Kidney glomerular epithelial cell (primary cell): ENCODE measurements at regions not wholly inside any gene's neighbourhood (a gene's known extent, or its start where the extent isn't known, plus 50 kb on each side); places are given as distances from the start of the nearest gene placed in this dataset.
"Not testable (repeated sequence)": the region's sequence is repeated elsewhere in the genome, so short reads cannot be mapped to it uniquely, and the experiment has no call there.

Experiments
- DNase-seq: peaks from one replicate; lab custom pipeline; 2025; lab: John Stamatoyannopoulos, UW

GRCh38 chr11:11004069-11004468 lies 146.2 kb upstream of the ZBED5 start:
- DNase-seq = no peak

GRCh38 chr11:11003226-11003625 lies 145.4 kb upstream of the ZBED5 start:
- no peak for DNase-seq

- no peak for DNase-seq
Measured at GRCh38 chr11:11000579-11001283, 142.9 kb upstream of the ZBED5 start.

- DNase-seq = no peak
Measured at GRCh38 chr11:10998674-10999073, 140.8 kb upstream of the ZBED5 start.

GRCh38 chr11:10996678-10997077 lies 138.8 kb upstream of the ZBED5 start:
- no peak for DNase-seq

- no peak for DNase-seq
Measured at GRCh38 chr11:10993640-10994039, 135.8 kb upstream of the ZBED5 start.

- DNase-seq = no peak
Measured at GRCh38 chr11:10993186-10993585, 135.3 kb upstream of the ZBED5 start.

- DNase-seq = no peak
Measured at GRCh38 chr11:10991393-10991792, 133.5 kb upstream of the ZBED5 start.

- peak; percentile 77 for DNase-seq
Measured at GRCh38 chr11:10990637-10991193, 132.9 kb upstream of the ZBED5 start.

GRCh38 chr11:10990160-10990559 lies 132.3 kb upstream of the ZBED5 start:
- DNase-seq = no peak

- DNase-seq = no peak
Measured at GRCh38 chr11:10986006-10986405, 128.2 kb upstream of the ZBED5 start.

GRCh38 chr11:10984742-10985141 lies 126.9 kb upstream of the ZBED5 start:
- no peak for DNase-seq

- DNase-seq = no peak
Measured at GRCh38 chr11:10984250-10984649, 126.4 kb upstream of the ZBED5 start.

GRCh38 chr11:10982704-10983510 lies 125.1 kb upstream of the ZBED5 start:
- peak; percentile 9 for DNase-seq

GRCh38 chr11:10979529-10979928 lies 121.7 kb upstream of the ZBED5 start:
- no peak for DNase-seq

GRCh38 chr11:10978198-10978597 lies 120.3 kb upstream of the ZBED5 start:
- no peak for DNase-seq

- no peak for DNase-seq
Measured at GRCh38 chr11:10975287-10975721, 117.5 kb upstream of the ZBED5 start.

- DNase-seq = no peak
Measured at GRCh38 chr11:10973416-10973815, 115.6 kb upstream of the ZBED5 start.

- DNase-seq = no peak
Measured at GRCh38 chr11:10970926-10971325, 113.1 kb upstream of the ZBED5 start.

- no peak for DNase-seq
Measured at GRCh38 chr11:10969387-10969786, 111.5 kb upstream of the ZBED5 start.

- not testable (repeated sequence) for DNase-seq
Measured at GRCh38 chr11:10956884-10957283, 99.0 kb upstream of the ZBED5 start.

- no peak for DNase-seq
Measured at GRCh38 chr11:10955616-10956015, 97.8 kb upstream of the ZBED5 start.

GRCh38 chr11:10954184-10954583 lies 96.3 kb upstream of the ZBED5 start:
- no peak for DNase-seq
